22Rv1 (cell line): ENCODE measurements at regions not wholly inside any gene's neighbourhood (a gene's known extent, or its start where the extent isn't known, plus 50 kb on each side); places are given as distances from the start of the nearest gene placed in this dataset.

Experiments
- CTCF ChIP-seq: fragments of 450-650 bp; IDR thresholded peaks from 2 replicates; pipeline ENCODE4 v1.5.1; 2017; ENCODE audit warnings: mild to moderate bottlenecking
- ZFX ChIP-seq: fragments of 450-650 bp; IDR thresholded peaks from 2 replicates; pipeline ENCODE4 v1.6.1; 2017; ENCODE audit warnings: antibody characterized with exemption, borderline replicate concordance

GRCh38 chr22:46069521-46070214, 80.7 kb upstream of the PPARA start:
- TF ChIP-seq CTCF (no peak), ZFX (no peak)
